HL-60/S4 (cell line): ENCODE measurements at regions not wholly inside any gene's neighbourhood (a gene's known extent, or its start where the extent isn't known, plus 50 kb on each side); places are given as distances from the start of the nearest gene placed in this dataset.

Experiments
- in situ Hi-C: fragments of 300-500 bp; cut with MboI; formaldehyde crosslinking; loops from 2 replicates; pipeline ENCODE4 v1.14.3; 2022; ENCODE audit warnings: low sequenced_read_pairs

GRCh38 chr4:94395562-94395961 lies 52.9 kb upstream of the HPGDS start:
- in situ Hi-C loops, result loop anchor here (25.0 kb wide), 1 partner anchor 608 kb away; no protein-coding TSS in a partner anchor

GRCh38 chr4:94396984-94397383 lies 54.3 kb upstream of the HPGDS start:
- in situ Hi-C loops, result loop anchor here (25.0 kb wide), 1 partner anchor 610 kb away; no protein-coding TSS in a partner anchor

GRCh38 chr4:94397635-94398034 lies 54.1 kb upstream of the PDLIM5 start:
- in situ Hi-C loops, result loop anchor here (25.0 kb wide), 1 partner anchor 610 kb away; no protein-coding TSS in a partner anchor

GRCh38 chr4:94399277-94399676 lies 52.5 kb upstream of the PDLIM5 start:
- in situ Hi-C loops, result loop anchor here (25.0 kb wide), 1 partner anchor 612 kb away; no protein-coding TSS in a partner anchor

GRCh38 chr4:94399721-94400120 lies 52.0 kb upstream of the PDLIM5 start:
- in situ Hi-C loops, result loop anchor here (25.0 kb wide), 2 partner anchors 188 to 612 kb away; no protein-coding TSS in a partner anchor

- in situ Hi-C loops, result loop anchor here (25.0 kb wide), 1 partner anchor 187 kb away; no protein-coding TSS in a partner anchor
Measured at GRCh38 chr4:94400191-94400590, 51.6 kb upstream of the PDLIM5 start.
